GM12878 (cell line): ENCODE measurements at regions not wholly inside any gene's neighbourhood (a gene's known extent, or its start where the extent isn't known, plus 50 kb on each side); places are given as distances from the start of the nearest gene placed in this dataset.

Experiments
- ATAC-seq: fragments of 200-7000 bp; cut with Tn5 transposase; 3 replicates; pipeline ENCODE4 v1.9.1; 2020; ENCODE audit warnings: mild to moderate bottlenecking, moderate library complexity
- BruUV-seq: library from RNA; stranded (reverse); fragments of 400-500 nt; replicated peaks from 2 replicates; lab custom pipeline; 2021; lab: Mats Ljungman, UMichigan
- CTCF ChIA-PET: fragments of 300-600 bp; sonication (Branson Sonifier 250); formaldehyde crosslinking; extraction: SDS; loops from one replicate; lab custom pipeline; 2021; ENCODE audit warnings: inconsistent platforms; lab: Yijun Ruan, JAX
- POLR2A ChIA-PET: fragments of 350-600 bp; formaldehyde crosslinking; extraction: SDS; loops from one replicate; lab custom pipeline; 2021; ENCODE audit warnings: inconsistent platforms; lab: Charles Lee
- RAD21 ChIA-PET: fragments of 300-600 bp; sonication (Branson Sonifier 250); formaldehyde crosslinking; loops from one replicate; lab custom pipeline; 2023; ENCODE audit warnings: antibody characterized with exemption; ENCODE audit not compliant: unreplicated experiment; lab: Charles Lee
- SMC1A ChIA-PET: fragments of 300-600 bp; sonication (Branson Sonifier 250); formaldehyde crosslinking; loops from one replicate; lab custom pipeline; 2023; ENCODE audit not compliant: unreplicated experiment, uncharacterized antibody; lab: Charles Lee
- DNase-seq: peaks from one replicate; pipeline ENCODE4 v3.0.0-alpha.2; 2011; ENCODE audit warnings: low read depth, low spot score
- FAIRE-seq: peaks from 3 replicates; lab custom pipeline; 2011; peaks lifted over from hg19 to GRCh38; lab: Jason Lieb, UNC
- H2AFZ ChIP-seq: 2 replicates; pipeline ENCODE4 v1.6.0; 2011; ENCODE audit warnings: low read depth, low read length, control low read depth; ENCODE audit not compliant: control insufficient read depth
- H3K27ac ChIP-seq: 2 replicates; pipeline ENCODE4 v1.5.1; 2011; ENCODE audit warnings: control low read depth; ENCODE audit not compliant: control insufficient read depth, insufficient read depth
- H3K27me3 ChIP-seq, 2 experiments: replicated peaks in 1 of 2; 2 replicates each; pipeline versions ENCODE4 v1.6.0 to v1.6.1; 2011; ENCODE audit warnings: low read length in 1 of 2; ENCODE audit not compliant: control insufficient read depth in 2 of 2, insufficient read depth in 2 of 2
- H3K36me3 ChIP-seq, 2 experiments: 2 replicates each; pipeline ENCODE4 v1.5.1; 2011; ENCODE audit warnings: low read length in 1 of 2; ENCODE audit not compliant: control insufficient read depth in 2 of 2, insufficient read depth in 2 of 2
- H3K4me1 ChIP-seq: 2 replicates; pipeline ENCODE4 v1.6.1; 2011; ENCODE audit warnings: mild to moderate bottlenecking, low read length, moderate library complexity, mixed read lengths; ENCODE audit not compliant: control insufficient read depth, insufficient read depth
- H3K4me2 ChIP-seq: 2 replicates; pipeline ENCODE4 v1.6.0; 2011; ENCODE audit warnings: control low read depth; ENCODE audit not compliant: control insufficient read depth, insufficient read depth
- H3K4me3 ChIP-seq: fragments of 200-600 bp; sonication (generic); 2 replicates; pipeline ENCODE4 v1.5.1; 2016
- H3K79me2 ChIP-seq: 2 replicates; pipeline ENCODE4 v1.6.0; 2011; ENCODE audit warnings: low read length; ENCODE audit not compliant: control insufficient read depth, insufficient read depth
- H3K9ac ChIP-seq: 2 replicates; pipeline ENCODE4 v1.8.0; 2011; ENCODE audit warnings: low read length, control low read depth, mixed read lengths; ENCODE audit not compliant: control insufficient read depth, insufficient read depth
- H3K9me3 ChIP-seq: replicated peaks from 3 replicates; pipeline ENCODE4 v1.5.1; 2011; ENCODE audit warnings: mild to moderate bottlenecking, low read length; ENCODE audit not compliant: control insufficient read depth, insufficient read depth
- H4K20me1 ChIP-seq: 2 replicates; pipeline ENCODE4 v1.6.0; 2011; ENCODE audit not compliant: control insufficient read depth, insufficient read depth
- BCL11A ChIP-seq: IDR thresholded peaks from 2 replicates; pipeline ENCODE4 v1.6.1; 2011; ENCODE audit warnings: low read depth, low read length
- CREM ChIP-seq: IDR thresholded peaks from 2 replicates; pipeline ENCODE4 v1.6.1; 2014; ENCODE audit warnings: antibody characterized with exemption, low read depth
- CTCF ChIP-seq, 3 experiments: IDR thresholded peaks in 2 of 3; conservative IDR thresholded peaks in 1 of 3; 2 replicates each; pipeline ENCODE4 v1.5.1; 2011; ENCODE audit warnings: low read depth in 3 of 3, low read length in 3 of 3, mild to moderate bottlenecking in 3 of 3, control low read depth in 2 of 3, moderate library complexity in 2 of 3, inconsistent platforms in 1 of 3, mixed read lengths in 1 of 3; ENCODE audit not compliant: control insufficient read depth in 2 of 3, insufficient read depth in 1 of 3; ENCODE audit errors: extremely low read depth in 1 of 3
- NR2F1 ChIP-seq: fragments of 450-650 bp; conservative IDR thresholded peaks from 2 replicates; pipeline ENCODE4 v1.6.1; 2017; ENCODE audit warnings: mild to moderate bottlenecking
- RAD21 ChIP-seq: IDR thresholded peaks from 2 replicates; pipeline ENCODE4 v1.6.1; 2011; ENCODE audit warnings: mild to moderate bottlenecking, low read depth, low read length, moderate library complexity; ENCODE audit not compliant: insufficient read depth
- RB1 ChIP-seq: fragments of 450-650 bp; formaldehyde crosslinking; IDR thresholded peaks from 2 replicates; pipeline ENCODE4 v1.6.1; 2017; ENCODE audit warnings: mild to moderate bottlenecking, borderline replicate concordance
- SIN3A ChIP-seq: IDR thresholded peaks from 2 replicates; pipeline ENCODE4 v1.6.1; 2012; ENCODE audit warnings: low read depth, low read length, improper control_type of control experiment
- SKIL ChIP-seq: fragments of 450-650 bp; IDR thresholded peaks from 2 replicates; pipeline ENCODE4 v1.6.1; 2017; ENCODE audit warnings: mild to moderate bottlenecking, low read depth, inconsistent platforms; ENCODE audit not compliant: poor library complexity, severe bottlenecking
- YBX1 ChIP-seq: fragments of 450-650 bp; IDR thresholded peaks from 2 replicates; pipeline ENCODE4 v1.6.1; 2016; ENCODE audit warnings: antibody characterized with exemption
- WGBS: methylation state at CpG from one replicate; pipeline ENCODE4 v1.1.6; 2016; ENCODE audit warnings: low lambda C conversion rate; ENCODE audit not compliant: insufficient replicate concordance, insufficient coverage; ENCODE audit errors: missing lambda C conversion rate; 5-methylcytosine and 5-hydroxymethylcytosine counted together
- in situ Hi-C: fragments of 300-500 bp; cut with MboI; formaldehyde crosslinking; loops from 9 replicates; pipeline ENCODE4 v1.14.3; 2018; ENCODE audit warnings: mixed read lengths
- intact Hi-C: fragments of 100-400 bp; cut with micrococcal nuclease; formaldehyde crosslinking; loops from one replicate; pipeline ENCODE4 v1.14.2; 2022; ENCODE audit not compliant: unreplicated experiment

GRCh38 chr11:92550411-92550810 is 325.8 kb downstream of the FAT3 start (continued):
- TF ChIP-seq SIN3A (no peak), BCL11A (no peak)

GRCh38 chr11:92550871-92551270 is 326.3 kb downstream of the FAT3 start:
- Histone ChIP-seq H3K36me3 (no peaks in the 10 kb centered on the region), H3K4me2 (no peak overlapping the region), H3K79me2 (no peaks in the 10 kb centered on the region), H3K4me3 (no peak overlapping the region), H3K9ac (no peak overlapping the region), H4K20me1 (no peaks in the 10 kb centered on the region), H3K4me1 (no peaks in the 10 kb centered on the region), H3K27ac (no peak overlapping the region), H3K27me3 (no peaks in the 10 kb centered on the region), H2AFZ (no peak overlapping the region), H3K9me3 (no peaks in the 10 kb centered on the region)
- intact Hi-C loops: no loop called here
- in situ Hi-C loops: no loop called here
- FAIRE-seq (no peak), ATAC-seq (no peak), DNase-seq (no peak)
- ChIA-PET POLR2A (no interaction called here), RAD21 (no interaction called here), CTCF (interaction anchor here (0.6 kb wide), 1 partner anchor 336 kb away, joined by 3 read pairs; no protein-coding TSS in a partner anchor), SMC1A (no interaction called here)
- TF ChIP-seq RB1: no peak
- TF ChIP-seq NR2F1: no peak
- 7% methylated on average over 2 of the region's 2 CpGs for WGBS
- no TSS peak for BruUV-seq

GRCh38 chr11:92552942-92553341 is 328.3 kb downstream of the FAT3 start:
- H3K79me2 ChIP-seq: no peaks in the 10 kb centered on the region
- intact Hi-C loops (no loop called here), in situ Hi-C loops (no loop called here)
- H3K27me3 ChIP-seq: no peaks in the 10 kb centered on the region
- CTCF ChIA-PET: no interaction called here
- POLR2A ChIA-PET: no interaction called here
- RAD21 ChIA-PET: no interaction called here
- no peaks in the 10 kb centered on the region for H4K20me1 ChIP-seq
- no peak for ATAC-seq
- no peak overlapping the region for H3K9ac ChIP-seq
- H2AFZ ChIP-seq: no peak overlapping the region
- no peak overlapping the region for H3K27ac ChIP-seq
- no peak overlapping the region for H3K4me2 ChIP-seq
- 0% methylated on average over 2 of the region's 2 CpGs for WGBS
- no peaks in the 10 kb centered on the region for H3K36me3 ChIP-seq
- H3K4me3 ChIP-seq: no peak overlapping the region
- FAIRE-seq: no peak
- H3K9me3 ChIP-seq: no peaks in the 10 kb centered on the region
- no peaks in the 10 kb centered on the region for H3K4me1 ChIP-seq
- SMC1A ChIA-PET: no interaction called here
- peak in 1 of 3 experiments; percentile 8; a peak in 2 of 6 replicates for TF ChIP-seq CTCF (IDR thresholded peaks at IDR 0.05 in 2 of 3, conservative IDR thresholded peaks at IDR 0.05 in 1 of 3; ENCODE audit: control insufficient read depth in 2 of 3, extremely low read depth in 1 of 3, insufficient read depth in 1 of 3, low read depth in 3 of 3, low read length in 3 of 3)
- no peak for TF ChIP-seq CREM
- TF ChIP-seq YBX1: no peak
- no peak for TF ChIP-seq SKIL
- 0 out of 2 replicates have a peak, but pooled peaks have one; percentile 6 for TF ChIP-seq RAD21
- DNase-seq: no peak
- BruUV-seq: no TSS peak
